ENCODE measurements at regions not wholly inside any gene's neighbourhood (a gene's known extent, or its start where the extent isn't known, plus 50 kb on each side); places are given as distances from the start of the nearest gene placed in this dataset.

GRCh38 chr2:56807861-56808260 lies 624.1 kb downstream of the CCDC85A start:
- no peaks in the 10 kb centered on the region for H3K27me3 ChIP-seq (replicated peaks; ENCODE audit: insufficient read depth)
- TF ChIP-seq POLR2A (IDR thresholded peaks at IDR 0.05) (no peak), CTCF (IDR thresholded peaks at IDR 0.05) (no peak), POLR2AphosphoS5 (IDR thresholded peaks at IDR 0.05) (no peak)
- H3K27ac ChIP-seq, result no peak overlapping the region
- WGBS, result 79% methylated on average over 2 of the region's 2 CpGs
- no peaks in the 10 kb centered on the region for H3K36me3 ChIP-seq
- H3K4me3 ChIP-seq, result no peak overlapping the region
- no peaks in the 10 kb centered on the region for H3K4me1 ChIP-seq (replicated peaks)
- no peak for DNase-seq (ENCODE audit: low spot score)
- intact Hi-C loops (cut with DNase I), result no loop called here
- H3K9me3 ChIP-seq, result no peaks in the 10 kb centered on the region

GRCh38 chr2:56811401-56811800 lies 627.6 kb downstream of the CCDC85A start:
- no peak for TF ChIP-seq CTCF (IDR thresholded peaks at IDR 0.05)
- TF ChIP-seq POLR2AphosphoS5 (IDR thresholded peaks at IDR 0.05), result no peak
- TF ChIP-seq POLR2A (IDR thresholded peaks at IDR 0.05), result no peak
- Histone ChIP-seq H3K27ac (no peak overlapping the region), H3K4me1 (replicated peaks) (no peaks in the 10 kb centered on the region), H3K27me3 (replicated peaks; ENCODE audit: insufficient read depth) (no peaks in the 10 kb centered on the region), H3K9me3 (no peaks in the 10 kb centered on the region), H3K4me3 (no peak overlapping the region), H3K36me3 (no peaks in the 10 kb centered on the region)
- no peak for DNase-seq (ENCODE audit: low spot score)
- intact Hi-C loops (cut with DNase I), result no loop called here
- WGBS, result 49% methylated on average over 2 of the region's 2 CpGs

- H3K4me3 ChIP-seq, result no peak overlapping the region
- no peak overlapping the region for H3K27ac ChIP-seq
- no peaks in the 10 kb centered on the region for H3K9me3 ChIP-seq
- no peaks in the 10 kb centered on the region for H3K36me3 ChIP-seq
- no peak for DNase-seq (ENCODE audit: low spot score)
- TF ChIP-seq POLR2AphosphoS5 (IDR thresholded peaks at IDR 0.05), result no peak
- no peak for TF ChIP-seq CTCF (IDR thresholded peaks at IDR 0.05)
- TF ChIP-seq POLR2A (IDR thresholded peaks at IDR 0.05), result no peak
- H3K4me1 ChIP-seq (replicated peaks), result no peaks in the 10 kb centered on the region
- intact Hi-C loops (cut with DNase I), result no loop called here
- 54% methylated on average over 1 of the region's 1 CpG for WGBS
- H3K27me3 ChIP-seq (replicated peaks; ENCODE audit: insufficient read depth), result no peaks in the 10 kb centered on the region
Measured at GRCh38 chr2:56812432-56812831, 628.6 kb downstream of the CCDC85A start.

GRCh38 chr2:56813490-56813889 lies 629.7 kb downstream of the CCDC85A start:
- Histone ChIP-seq H3K36me3 (no peaks in the 10 kb centered on the region), H3K27me3 (replicated peaks; ENCODE audit: insufficient read depth) (no peaks in the 10 kb centered on the region), H3K27ac (no peak overlapping the region), H3K9me3 (no peaks in the 10 kb centered on the region), H3K4me3 (no peak overlapping the region), H3K4me1 (replicated peaks) (no peaks in the 10 kb centered on the region)
- TF ChIP-seq POLR2A (IDR thresholded peaks at IDR 0.05) (no peak), CTCF (IDR thresholded peaks at IDR 0.05) (no peak), POLR2AphosphoS5 (IDR thresholded peaks at IDR 0.05) (no peak)
- no peak for DNase-seq (ENCODE audit: low spot score)
- intact Hi-C loops (cut with DNase I), result no loop called here
- WGBS, result 85% methylated on average over 2 of the region's 2 CpGs

GRCh38 chr2:56816666-56817065 lies 632.9 kb downstream of the CCDC85A start:
- Histone ChIP-seq H3K9me3 (no peaks in the 10 kb centered on the region), H3K27me3 (replicated peaks; ENCODE audit: insufficient read depth) (no peaks in the 10 kb centered on the region), H3K36me3 (no peaks in the 10 kb centered on the region), H3K4me1 (replicated peaks) (no peaks in the 10 kb centered on the region), H3K27ac (no peak overlapping the region), H3K4me3 (no peak overlapping the region)
- 70% methylated on average over 5 of the region's 5 CpGs for WGBS
- no peak for TF ChIP-seq CTCF (IDR thresholded peaks at IDR 0.05)
- intact Hi-C loops (cut with DNase I), result no loop called here
- no peak for DNase-seq (ENCODE audit: low spot score)
